PC-9 (cell line): ENCODE measurements at regions not wholly inside any gene's neighbourhood (a gene's known extent, or its start where the extent isn't known, plus 50 kb on each side); places are given as distances from the start of the nearest gene placed in this dataset.
"Not testable (repeated sequence)": the region's sequence is repeated elsewhere in the genome, so short reads cannot be mapped to it uniquely, and the experiment has no call there.

Source experiments
- BruUV-seq: library from RNA; stranded (reverse); fragments of 400-500 nt; replicated peaks from 2 replicates; lab custom pipeline; 2021; lab: Mats Ljungman, UMichigan
- CTCF ChIA-PET: fragments of 300-600 bp; sonication (Branson Sonifier 250); formaldehyde crosslinking; loops from one replicate; lab custom pipeline; 2022; ENCODE audit warnings: antibody characterized with exemption; lab: Charles Lee
- POLR2A ChIA-PET: fragments of 300-600 bp; sonication (Branson Sonifier 250); formaldehyde crosslinking; loops from one replicate; lab custom pipeline; 2022; ENCODE audit warnings: antibody characterized with exemption; ENCODE audit not compliant: unreplicated experiment; lab: Charles Lee
- DNase-seq, 2 experiments: peaks; one replicate each; pipeline versions ENCODE4 v3.0.0 to v3.0.0-alpha.2; 2015 to 2022; ENCODE audit warnings: mixed read lengths in 1 of 2
- H2AFZ ChIP-seq: fragments of 200-600 bp; sonication (generic); 2 replicates; pipeline ENCODE4 v1.8.1; 2017; ENCODE audit warnings: antibody characterized with exemption
- H3F3A ChIP-seq: fragments of 200-600 bp; sonication (generic); 2 replicates; pipeline ENCODE4 v1.8.1; 2017; ENCODE audit warnings: antibody characterized with exemption, mild to moderate bottlenecking, low read depth; ENCODE audit not compliant: insufficient read depth
- H3K27ac ChIP-seq: fragments of 200-600 bp; sonication (generic); 2 replicates; pipeline ENCODE4 v1.6.1; 2016; ENCODE audit warnings: mixed run types
- H3K27me3 ChIP-seq: fragments of 200-600 bp; sonication (generic); 2 replicates; pipeline ENCODE4 v1.6.1; 2016; ENCODE audit warnings: low read depth, mixed run types; ENCODE audit not compliant: insufficient read depth
- H3K36me3 ChIP-seq: fragments of 200-600 bp; sonication (generic); 2 replicates; pipeline ENCODE4 v1.6.1; 2016; ENCODE audit warnings: low read depth, mixed run types
- H3K4me1 ChIP-seq: fragments of 200-600 bp; sonication (generic); replicated peaks from 2 replicates; pipeline ENCODE4 v1.6.1; 2016; ENCODE audit warnings: mixed run types; ENCODE audit not compliant: insufficient read depth
- H3K4me2 ChIP-seq: fragments of 200-600 bp; sonication (generic); 2 replicates; pipeline ENCODE4 v1.6.1; 2017; ENCODE audit warnings: mixed run types
- H3K4me3 ChIP-seq: fragments of 200-600 bp; sonication (generic); 2 replicates; pipeline ENCODE4 v1.6.1; 2016; ENCODE audit warnings: mixed run types
- H3K79me2 ChIP-seq: fragments of 200-600 bp; sonication (generic); 2 replicates; pipeline ENCODE4 v1.6.1; 2017; ENCODE audit warnings: low read depth, mixed run types
- H3K9me2 ChIP-seq: fragments of 200-600 bp; sonication (generic); 2 replicates; pipeline ENCODE4 v1.8.1; 2017; ENCODE audit warnings: mild to moderate bottlenecking; ENCODE audit not compliant: insufficient read depth
- H3K9me3 ChIP-seq: fragments of 200-600 bp; sonication (generic); 2 replicates; pipeline ENCODE4 v1.8.1; 2016; ENCODE audit warnings: low read depth; ENCODE audit not compliant: insufficient read depth
- H4K20me1 ChIP-seq: fragments of 200-600 bp; sonication (generic); 2 replicates; pipeline ENCODE4 v1.8.1; 2017; ENCODE audit not compliant: insufficient read depth
- EZH2 ChIP-seq: fragments of 200-600 bp; sonication (generic); IDR thresholded peaks from 2 replicates; pipeline ENCODE4 v1.8.0; 2017; ENCODE audit warnings: antibody characterized with exemption, low read depth
- intact Hi-C: fragments of 100-400 bp; cut with micrococcal nuclease; formaldehyde crosslinking; loops from one replicate; pipeline ENCODE4 v1.10.0; 2022; ENCODE audit not compliant: unreplicated experiment
- TF ChIP-seq, protein P1 (sequence below): fragments of 200-600 bp; sonication (generic); conservative IDR thresholded peaks from 2 replicates; pipeline ENCODE4 v1.6.1; 2017; ENCODE audit warnings: mixed run types, antibody characterized with exemption, mild to moderate bottlenecking, moderate library complexity

DNA sequence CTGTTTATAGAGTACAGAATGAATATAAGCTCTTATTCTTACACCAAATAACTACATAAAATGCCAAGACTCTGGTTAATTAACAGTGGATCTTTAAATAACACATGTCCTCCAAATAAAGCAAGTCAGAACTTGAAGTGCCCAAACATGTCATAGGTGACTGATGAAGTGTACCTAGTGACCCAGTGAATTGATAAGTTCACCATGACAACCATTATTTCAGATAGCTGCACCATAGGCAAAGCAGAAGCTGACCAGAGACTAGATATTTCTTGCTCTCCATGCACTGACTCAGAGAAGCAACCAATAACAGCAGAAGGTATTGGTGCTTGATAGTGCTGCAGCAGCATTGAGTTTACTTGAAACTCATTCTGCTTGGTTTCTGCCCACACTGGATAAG, 192.1 kb downstream of the DUSP10 start:
- no peak overlapping the region for H2AFZ ChIP-seq
- no peak overlapping the region for H3K4me2 ChIP-seq
- ChIA-PET POLR2A (no interaction called here), CTCF (no interaction called here)
- H3F3A ChIP-seq, result no peaks in the 10 kb centered on the region
- no peaks in the 10 kb centered on the region for H3K79me2 ChIP-seq
- H4K20me1 ChIP-seq, result no peaks in the 10 kb centered on the region
- no TSS peak for BruUV-seq
- no peak for DNase-seq
- H3K4me1 ChIP-seq, result no peaks in the 10 kb centered on the region
- TF ChIP-seq EZH2, result no peak
- TF ChIP-seq, protein P1, sequence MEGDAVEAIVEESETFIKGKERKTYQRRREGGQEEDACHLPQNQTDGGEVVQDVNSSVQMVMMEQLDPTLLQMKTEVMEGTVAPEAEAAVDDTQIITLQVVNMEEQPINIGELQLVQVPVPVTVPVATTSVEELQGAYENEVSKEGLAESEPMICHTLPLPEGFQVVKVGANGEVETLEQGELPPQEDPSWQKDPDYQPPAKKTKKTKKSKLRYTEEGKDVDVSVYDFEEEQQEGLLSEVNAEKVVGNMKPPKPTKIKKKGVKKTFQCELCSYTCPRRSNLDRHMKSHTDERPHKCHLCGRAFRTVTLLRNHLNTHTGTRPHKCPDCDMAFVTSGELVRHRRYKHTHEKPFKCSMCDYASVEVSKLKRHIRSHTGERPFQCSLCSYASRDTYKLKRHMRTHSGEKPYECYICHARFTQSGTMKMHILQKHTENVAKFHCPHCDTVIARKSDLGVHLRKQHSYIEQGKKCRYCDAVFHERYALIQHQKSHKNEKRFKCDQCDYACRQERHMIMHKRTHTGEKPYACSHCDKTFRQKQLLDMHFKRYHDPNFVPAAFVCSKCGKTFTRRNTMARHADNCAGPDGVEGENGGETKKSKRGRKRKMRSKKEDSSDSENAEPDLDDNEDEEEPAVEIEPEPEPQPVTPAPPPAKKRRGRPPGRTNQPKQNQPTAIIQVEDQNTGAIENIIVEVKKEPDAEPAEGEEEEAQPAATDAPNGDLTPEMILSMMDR, result no peak
- H3K9me2 ChIP-seq, result no peaks in the 10 kb centered on the region; the same call in 1 of the 2 replicates
- H3K4me3 ChIP-seq, result no peak overlapping the region
- H3K27ac ChIP-seq, result no peak overlapping the region
- H3K36me3 ChIP-seq, result no peaks in the 10 kb centered on the region
- no peaks in the 10 kb centered on the region for H3K9me3 ChIP-seq
- intact Hi-C loops, result loop anchor here (10.0 kb wide), 2 partner anchors 335 to 675 kb away; partner anchors contain the start of gene HLX
- H3K27me3 ChIP-seq, result no peaks in the 10 kb centered on the region

DNA sequence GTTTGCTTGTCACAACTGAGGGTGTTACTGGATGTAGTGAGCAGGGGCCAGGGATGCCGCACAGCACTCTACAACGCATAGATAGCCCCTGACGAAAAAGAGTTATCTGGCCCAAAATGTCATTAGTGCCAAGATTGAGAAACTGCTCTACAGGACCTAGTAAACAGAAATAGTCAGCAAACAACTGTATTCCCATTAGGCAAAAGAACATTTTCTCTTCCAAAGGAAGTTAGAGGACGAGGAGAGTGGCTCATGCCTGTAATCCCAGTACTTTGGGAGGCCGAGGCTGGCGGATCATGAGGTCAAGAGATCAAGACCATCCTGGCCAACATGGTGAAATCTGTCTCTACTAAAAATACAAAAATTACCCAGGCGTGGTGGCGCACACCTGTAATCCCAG, 189.1 kb downstream of the DUSP10 start:
- BruUV-seq, H3K9me3 ChIP-seq, H3K27me3 ChIP-seq, H3K4me3 ChIP-seq, H3F3A ChIP-seq, H4K20me1 ChIP-seq, H2AFZ ChIP-seq, H3K4me1 ChIP-seq, DNase-seq, H3K27ac ChIP-seq, H3K9me2 ChIP-seq, H3K36me3 ChIP-seq, H3K4me2 ChIP-seq, CTCF ChIA-PET, H3K79me2 ChIP-seq, intact Hi-C loops, POLR2A ChIA-PET: not testable (repeated sequence)

DNA sequence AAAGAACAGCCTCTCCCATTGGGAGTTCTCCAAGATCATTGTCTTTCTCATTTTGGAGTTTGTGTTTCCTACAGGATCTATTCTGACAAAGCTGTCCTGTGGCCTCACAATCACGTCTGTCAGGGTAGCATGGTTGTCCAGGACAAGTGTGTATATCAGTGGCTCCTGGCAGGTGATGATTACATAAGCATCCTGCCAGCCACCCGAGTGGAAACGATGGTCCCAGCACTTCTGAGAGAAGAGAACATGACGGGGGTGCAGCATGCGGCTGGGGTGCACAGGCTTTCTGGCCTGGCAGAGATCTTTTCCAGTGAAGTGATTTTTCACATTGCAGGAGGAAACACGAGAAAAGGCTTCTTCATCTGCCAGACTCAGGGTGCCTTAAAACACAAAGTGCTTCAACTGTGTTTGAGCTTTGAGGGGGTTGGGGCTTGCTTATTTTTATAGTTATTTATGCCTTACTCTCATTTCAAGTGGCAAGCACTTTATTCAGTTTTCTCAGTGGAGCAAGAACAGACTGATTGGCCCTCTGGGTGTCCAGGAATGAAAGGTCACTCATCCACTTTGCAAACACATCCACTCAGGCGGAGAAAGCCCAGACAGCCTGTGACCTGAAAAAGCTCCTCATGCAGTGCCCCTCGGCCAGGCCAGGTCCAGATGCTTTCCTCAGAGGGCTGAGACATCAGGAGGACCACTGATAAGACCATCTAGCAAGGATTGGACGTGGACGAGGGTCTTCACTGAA, 186.0 kb downstream of the DUSP10 start:
- no peak overlapping the region for H3K4me2 ChIP-seq
- H3K27ac ChIP-seq, result no peak overlapping the region
- DNase-seq, result no peak
- no peaks in the 10 kb centered on the region for H3F3A ChIP-seq
- CTCF ChIA-PET, result no interaction called here
- H3K9me3 ChIP-seq, result no peaks in the 10 kb centered on the region
- no peaks in the 10 kb centered on the region for H3K79me2 ChIP-seq
- BruUV-seq, result no TSS peak
- H3K9me2 ChIP-seq, result no peaks in the 10 kb centered on the region
- no peak overlapping the region for H2AFZ ChIP-seq
- no peaks in the 10 kb centered on the region for H3K27me3 ChIP-seq
- intact Hi-C loops, result no loop called here
- H3K4me3 ChIP-seq, result no peak overlapping the region
- H3K36me3 ChIP-seq, result no peaks in the 10 kb centered on the region
- POLR2A ChIA-PET, result no interaction called here
- H3K4me1 ChIP-seq, result no peaks in the 10 kb centered on the region
- H4K20me1 ChIP-seq, result no peaks in the 10 kb centered on the region
- TF ChIP-seq EZH2, result no peak
- TF ChIP-seq, protein P1, result no peak

DNA sequence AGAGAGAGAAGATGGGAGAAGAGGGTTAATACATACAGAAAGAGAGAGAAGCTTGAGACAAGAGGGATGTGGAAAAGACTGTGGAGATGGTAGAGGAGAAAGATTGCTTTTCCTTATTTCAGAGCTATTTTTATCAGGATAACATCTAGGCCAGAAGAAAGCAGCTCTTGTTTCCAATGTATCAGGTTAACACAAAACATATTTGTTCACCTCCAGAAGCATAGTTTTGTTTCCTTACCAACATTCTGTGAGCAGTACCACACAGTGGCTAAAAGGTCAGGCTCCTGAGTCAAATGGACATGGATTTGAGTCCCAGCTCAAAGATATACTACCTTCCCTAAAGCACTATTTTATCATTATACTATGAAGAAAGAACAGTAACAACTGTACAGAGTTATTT, 185.5 kb downstream of the DUSP10 start:
- ChIA-PET POLR2A (no interaction called here), CTCF (no interaction called here)
- TF ChIP-seq, protein P1, result no peak
- no peak for TF ChIP-seq EZH2
- H3K4me3 ChIP-seq, result no peak overlapping the region
- H4K20me1 ChIP-seq, result no peaks in the 10 kb centered on the region
- no peaks in the 10 kb centered on the region for H3K9me2 ChIP-seq
- no peaks in the 10 kb centered on the region for H3K36me3 ChIP-seq
- no peak overlapping the region for H3K4me2 ChIP-seq
- no peaks in the 10 kb centered on the region for H3K79me2 ChIP-seq
- H3K4me1 ChIP-seq, result no peaks in the 10 kb centered on the region
- no peak overlapping the region for H3K27ac ChIP-seq
- intact Hi-C loops, result no loop called here
- DNase-seq, result no peak
- no TSS peak for BruUV-seq
- H3F3A ChIP-seq, result no peaks in the 10 kb centered on the region
- H3K27me3 ChIP-seq, result no peaks in the 10 kb centered on the region
- no peak overlapping the region for H2AFZ ChIP-seq
- H3K9me3 ChIP-seq, result no peaks in the 10 kb centered on the region
